B cell (primary cell): ENCODE measurements at regions not wholly inside any gene's neighbourhood (a gene's known extent, or its start where the extent isn't known, plus 50 kb on each side); places are given as distances from the start of the nearest gene placed in this dataset.

Source experiments
- ATAC-seq: fragments of 200-7000 bp; cut with Tn5 transposase; one replicate; pipeline ENCODE4 v1.10.0; 2021; ENCODE audit warnings: low read depth, mild to moderate bottlenecking, moderate number of reproducible peaks, moderate library complexity
- CTCF ChIA-PET: fragments of 350-600 bp; sonication (Branson Sonifier 250); formaldehyde crosslinking; loops from one replicate; lab custom pipeline; 2021; ENCODE audit warnings: antibody characterized with exemption, inconsistent platforms; lab: Charles Lee
- POLR2A ChIA-PET: fragments of 350-600 bp; sonication (Branson Sonifier 250); formaldehyde crosslinking; loops from one replicate; lab custom pipeline; 2021; ENCODE audit warnings: antibody characterized with exemption; lab: Charles Lee
- DNase-seq: peaks from one replicate; pipeline ENCODE4 v3.0.0; 2013
- H2AFZ ChIP-seq: 2 replicates; pipeline ENCODE4 v1.6.1; 2012; ENCODE audit warnings: mild to moderate bottlenecking, low read depth, low read length; ENCODE audit not compliant: insufficient read depth, poor library complexity, severe bottlenecking
- H3K27ac ChIP-seq, 2 donors: 1 replicate in 1 of 2; 2 replicates in 1 of 2; pipeline ENCODE4 v1.5.1; 2012 to 2013; ENCODE audit warnings: low read length in 2 of 2, mild to moderate bottlenecking in 2 of 2, moderate library complexity in 1 of 2
- H3K27me3 ChIP-seq, 4 experiments: fragments of 200-600 bp in 1 of 4; sonication (generic) in 1 of 4; replicated peaks in 1 of 4; 1 replicate in 2 of 4; 2 replicates in 2 of 4; pipeline versions ENCODE4 v1.6.1 to v1.7.0; 2013 to 2016; ENCODE audit warnings: low read length in 3 of 4, mild to moderate bottlenecking in 2 of 4, mixed read lengths in 1 of 4, moderate library complexity in 1 of 4; ENCODE audit not compliant: insufficient read depth in 4 of 4, control insufficient read depth in 3 of 4; ENCODE audit errors: control extremely low read depth in 1 of 4
- H3K36me3 ChIP-seq, 2 experiments: replicated peaks in 1 of 2; 1 replicate in 1 of 2; 2 replicates in 1 of 2; pipeline versions ENCODE4 v1.6.1 to v1.7.1; 2013; ENCODE audit warnings: low read length in 1 of 2; ENCODE audit not compliant: insufficient read depth in 2 of 2, control insufficient read depth in 1 of 2; ENCODE audit errors: control extremely low read depth in 1 of 2, extremely low read depth in 1 of 2
- H3K4me1 ChIP-seq, 2 donors: fragments of 200-600 bp in 1 of 2; sonication (generic) in 1 of 2; 1 replicate in 1 of 2; 2 replicates in 1 of 2; pipeline versions ENCODE4 v1.5.1 to v1.6.1; 2013 to 2017; ENCODE audit warnings: low read length in 2 of 2; ENCODE audit not compliant: control insufficient read depth in 2 of 2, insufficient read depth in 2 of 2
- H3K4me2 ChIP-seq: replicated peaks from 2 replicates; pipeline ENCODE3; 2012; ENCODE audit warnings: mild to moderate bottlenecking, low read depth, low read length; ENCODE audit not compliant: poor library complexity, severe bottlenecking
- H3K4me3 ChIP-seq, 5 experiments: fragments of 200-600 bp in 1 of 5; sonication (generic) in 1 of 5; 1 replicate in 3 of 5; 2 replicates in 2 of 5; pipeline versions ENCODE4 v1.5.1 to v1.7.0; 2011 to 2016; ENCODE audit warnings: low read length in 4 of 5, mild to moderate bottlenecking in 4 of 5, low read depth in 2 of 5, control low read depth in 1 of 5, moderate library complexity in 1 of 5; ENCODE audit not compliant: insufficient read depth in 1 of 5; ENCODE audit errors: control extremely low read depth in 1 of 5, extremely low read depth in 1 of 5
- H3K79me2 ChIP-seq: fragments of 200-600 bp; sonication (generic); one replicate; pipeline ENCODE4 v1.6.0; 2016; ENCODE audit warnings: low read length; ENCODE audit not compliant: control insufficient read depth, insufficient read depth
- H3K9ac ChIP-seq: fragments of 200-600 bp; sonication (generic); 2 replicates; pipeline ENCODE4 v1.6.1; 2017; ENCODE audit warnings: mild to moderate bottlenecking, low read length, moderate library complexity
- H3K9me3 ChIP-seq, 3 donors: one replicate each; pipeline versions ENCODE4 v1.6.1 to v1.7.1; 2013; ENCODE audit warnings: low read length in 2 of 3; ENCODE audit not compliant: control insufficient read depth in 2 of 3, insufficient read depth in 1 of 3; ENCODE audit errors: control extremely low read depth in 1 of 3
- H4K20me1 ChIP-seq: 2 replicates; pipeline ENCODE4 v1.6.0; 2012; ENCODE audit warnings: mild to moderate bottlenecking, low read length; ENCODE audit not compliant: insufficient read depth, control insufficient read depth, poor library complexity, severe bottlenecking
- H3K27ac Mint-ChIP-seq: one replicate; pipeline ENCODE4 v1.8.0; 2021; ENCODE audit warnings: mixed read lengths
- H3K27me3 Mint-ChIP-seq: one replicate; pipeline ENCODE4 v1.8.0; 2021; ENCODE audit warnings: mixed read lengths
- H3K4me1 Mint-ChIP-seq: one replicate; pipeline ENCODE4 v1.8.0; 2021; ENCODE audit warnings: mixed read lengths
- H3K4me3 Mint-ChIP-seq: one replicate; pipeline ENCODE4 v1.8.0; 2021; ENCODE audit warnings: mixed read lengths
- H3K9me3 Mint-ChIP-seq: one replicate; pipeline ENCODE4 v1.8.0; 2022; ENCODE audit warnings: mixed read lengths; ENCODE audit not compliant: insufficient read depth
- CTCF ChIP-seq: fragments of 200-600 bp; IDR thresholded peaks from one replicate; pipeline ENCODE4 v1.8.0; 2022; ENCODE audit warnings: antibody characterized with exemption, mild to moderate bottlenecking
- EZH2 ChIP-seq: IDR thresholded peaks from 2 replicates; pipeline ENCODE4 v1.6.1; 2012; ENCODE audit warnings: borderline replicate concordance, low read depth, mild to moderate bottlenecking, moderate library complexity, low read length; ENCODE audit not compliant: insufficient read depth, poor library complexity, severe bottlenecking
- WGBS: methylation state at CpG from one replicate; pipeline ENCODE4 v1.1.5; 2013; ENCODE audit warnings: missing lambda C conversion rate; ENCODE audit not compliant: insufficient coverage; 5-methylcytosine and 5-hydroxymethylcytosine counted together
- intact Hi-C: fragments of 100-400 bp; cut with micrococcal nuclease; formaldehyde crosslinking; loops from one replicate; pipeline ENCODE4 v1.10.0; 2022

GRCh38 chr2:62573137-62573731 is 67.2 kb upstream of the TMEM17 start:
- Histone ChIP-seq H3K4me2 (no peak overlapping the region), H3K79me2 (no peaks in the 10 kb centered on the region), H3K36me3 (no peaks in the 10 kb centered on the region), H3K27me3 (peaks cover 0 to 17% (median 5%) of the 10 kb centered on the region in 4 experiments), H3K4me1 (peaks cover 5 to 7% of the 10 kb centered on the region in 2 donors), H4K20me1 (no peaks in the 10 kb centered on the region), H3K9ac (no peak overlapping the region), H3K27ac (no peak overlapping the region), H3K4me3 (no peak overlapping the region), H2AFZ (no peak overlapping the region), H3K9me3 (peaks cover 0 to 6% (median 0%) of the 10 kb centered on the region in 3 donors)
- DNase-seq, result no peak
- ChIA-PET CTCF (no interaction called here), POLR2A (no interaction called here)
- no peak overlapping the region for H3K27ac Mint-ChIP-seq
- no peak for ATAC-seq
- 100% methylated on average over 2 of the region's 4 CpGs for WGBS
- TF ChIP-seq CTCF (no peak), EZH2 (no peak)
- no peaks in the 10 kb centered on the region for H3K9me3 Mint-ChIP-seq
- peaks cover 4% of the 10 kb centered on the region for H3K4me1 Mint-ChIP-seq
- intact Hi-C loops, result no loop called here
- H3K4me3 Mint-ChIP-seq, result no peak overlapping the region
- H3K27me3 Mint-ChIP-seq, result peaks cover 36% of the 10 kb centered on the region

DNA sequence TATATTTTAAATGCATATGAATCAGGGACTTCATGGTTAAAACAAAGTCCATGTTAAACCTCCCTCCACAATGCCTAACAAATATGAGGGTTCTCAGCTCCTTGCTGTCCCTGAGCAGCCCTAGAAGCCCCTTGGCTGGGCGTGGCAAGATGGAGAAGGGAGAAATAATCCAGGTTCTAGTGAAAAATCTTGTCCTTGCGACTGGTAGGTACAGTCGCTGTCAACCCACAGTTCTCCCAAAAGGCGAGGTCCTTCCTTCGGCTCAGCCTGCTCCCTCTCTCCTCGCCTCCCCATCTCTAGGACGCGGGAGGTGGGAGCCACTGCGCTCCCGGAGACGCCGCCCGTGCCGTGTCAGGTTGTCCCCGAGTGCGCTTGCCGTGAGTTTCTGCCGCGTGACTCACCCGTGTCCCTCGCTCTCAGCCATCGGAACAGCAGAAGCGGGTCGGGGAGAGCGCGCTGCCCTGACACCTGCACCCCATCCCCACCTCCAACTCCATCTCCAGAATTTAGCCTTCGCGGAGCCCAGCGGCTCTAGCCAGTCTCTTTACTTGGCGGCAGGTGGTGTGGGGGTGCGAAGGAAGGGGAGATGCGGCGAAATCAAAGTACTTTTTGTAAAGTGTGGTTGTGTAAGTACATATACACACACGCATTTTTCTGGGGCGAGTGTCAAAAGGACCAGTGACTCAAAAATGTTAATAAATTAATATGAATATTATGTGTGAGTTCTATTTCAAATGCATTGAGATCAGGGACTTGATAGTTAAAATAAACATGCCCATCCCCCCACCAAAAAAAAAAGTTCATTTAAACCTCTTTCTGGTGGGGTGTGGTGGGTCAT is 65.1 kb upstream of the TMEM17 start:
- no peaks in the 10 kb centered on the region for H3K79me2 ChIP-seq
- peak overlapping the region; percentile 61 for H2AFZ ChIP-seq
- TF ChIP-seq EZH2 (no peak), CTCF (no peak)
- H3K4me3 ChIP-seq, result no peak overlapping the region
- peak overlapping the region; percentile 51 for H3K4me2 ChIP-seq
- Mint-ChIP-seq H3K27ac (no peak overlapping the region), H3K9me3 (no peaks in the 10 kb centered on the region), H3K4me1 (peaks cover 4% of the 10 kb centered on the region), H3K27me3 (peaks cover 38% of the 10 kb centered on the region), H3K4me3 (no peak overlapping the region)
- no peaks in the 10 kb centered on the region for H3K36me3 ChIP-seq
- H3K4me1 ChIP-seq, result peaks cover 5 to 7% of the 10 kb centered on the region in 2 donors
- ATAC-seq (no peak), DNase-seq (peak; percentile 7)
- H3K9me3 ChIP-seq, result peaks cover 0 to 6% (median 0%) of the 10 kb centered on the region in 3 donors
- no peaks in the 10 kb centered on the region for H4K20me1 ChIP-seq
- 8% methylated on average over 21 of the region's 35 CpGs for WGBS
- no peak overlapping the region for H3K9ac ChIP-seq
- intact Hi-C loops, result no loop called here
- ChIA-PET CTCF (no interaction called here), POLR2A (no interaction called here)
- H3K27me3 ChIP-seq, result peaks cover 0 to 17% (median 5%) of the 10 kb centered on the region in 4 experiments
- H3K27ac ChIP-seq, result no peak overlapping the region
